GM21447 (cell line): ENCODE measurements at regions not wholly inside any gene's neighbourhood (a gene's known extent, or its start where the extent isn't known, plus 50 kb on each side); places are given as distances from the start of the nearest gene placed in this dataset.
"Not testable (repeated sequence)": the region's sequence is repeated elsewhere in the genome, so short reads cannot be mapped to it uniquely, and the experiment has no call there.

Experiments
- ATAC-seq: cut with Tn5 transposase; IDR thresholded peaks from one replicate; pipeline ENCODE4 v1.9.1; 2021; ENCODE audit not compliant: unreplicated experiment

DNA sequence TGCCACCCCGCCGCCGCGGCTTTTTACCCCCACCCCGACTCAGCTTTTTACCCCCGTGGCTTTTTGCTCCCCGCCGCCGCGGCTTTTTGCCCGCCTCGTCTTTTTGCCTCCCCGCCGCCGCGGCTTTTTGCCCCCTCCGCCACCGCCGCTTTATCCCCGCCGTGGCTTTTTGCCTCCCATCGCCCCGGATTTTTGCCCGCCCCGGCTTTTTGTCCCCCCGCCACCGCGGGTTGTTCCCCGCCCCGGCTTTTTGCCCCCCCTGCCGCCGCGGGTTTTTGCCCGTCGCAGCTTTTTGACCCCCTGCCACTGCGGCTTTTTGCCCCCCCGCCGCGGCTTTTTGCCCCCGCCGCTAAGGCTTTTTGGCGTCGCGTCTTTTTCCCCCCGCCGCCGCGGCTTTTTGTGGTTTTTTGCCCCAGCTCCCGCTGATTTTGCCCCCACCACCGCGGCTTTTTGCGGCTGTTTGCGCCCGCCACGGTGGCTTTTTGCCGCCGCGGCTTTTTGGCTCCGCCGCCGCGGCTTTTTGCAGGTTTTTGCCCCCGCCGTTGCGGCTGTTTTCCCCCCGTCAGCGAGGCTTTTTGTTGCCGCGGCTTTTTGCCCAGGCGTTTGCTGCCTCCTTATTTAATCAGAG is 597.2 kb downstream of the GOLGA6L6 start:
- ATAC-seq, result no peak

DNA sequence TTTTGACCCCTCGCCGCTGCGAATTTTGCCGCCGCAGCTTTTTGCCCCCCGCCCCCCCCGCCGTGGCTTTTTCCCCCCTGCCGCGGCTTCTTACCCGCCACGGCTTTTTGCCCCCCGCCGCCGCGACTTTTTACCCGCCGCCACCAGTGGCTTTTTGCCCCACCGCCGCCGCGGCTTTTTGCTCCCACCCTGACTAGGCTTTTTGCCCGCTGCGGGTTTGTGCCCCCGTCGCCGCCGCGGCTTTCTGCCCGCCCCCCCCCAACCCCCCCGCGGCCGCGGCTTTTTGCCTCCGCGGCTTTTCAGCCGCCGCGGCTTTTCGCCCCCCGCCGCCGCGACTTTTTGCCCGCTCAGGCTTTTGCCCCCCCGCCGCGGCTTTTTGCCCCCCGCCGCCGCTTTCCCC is 598.1 kb downstream of the GOLGA6L6 start:
- no peak for ATAC-seq

DNA sequence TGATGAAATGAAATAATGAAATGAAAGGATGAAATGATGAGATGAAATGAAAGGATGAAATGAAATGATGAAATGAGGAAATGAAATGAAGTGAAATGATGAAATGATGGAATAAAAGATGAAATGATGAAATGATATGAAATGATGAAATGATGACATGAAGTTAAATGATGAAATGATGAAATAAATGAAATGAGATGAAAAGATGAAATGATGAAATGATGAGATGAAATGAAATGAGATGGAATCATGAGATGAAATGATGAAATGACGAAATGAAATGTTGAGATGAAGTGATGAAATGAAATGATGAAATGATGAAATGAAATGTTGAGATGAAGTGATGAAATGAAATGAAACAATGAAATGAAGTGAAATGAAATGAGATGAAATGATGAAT is 638.3 kb downstream of the GOLGA6L6 start:
- not testable (repeated sequence) for ATAC-seq

DNA sequence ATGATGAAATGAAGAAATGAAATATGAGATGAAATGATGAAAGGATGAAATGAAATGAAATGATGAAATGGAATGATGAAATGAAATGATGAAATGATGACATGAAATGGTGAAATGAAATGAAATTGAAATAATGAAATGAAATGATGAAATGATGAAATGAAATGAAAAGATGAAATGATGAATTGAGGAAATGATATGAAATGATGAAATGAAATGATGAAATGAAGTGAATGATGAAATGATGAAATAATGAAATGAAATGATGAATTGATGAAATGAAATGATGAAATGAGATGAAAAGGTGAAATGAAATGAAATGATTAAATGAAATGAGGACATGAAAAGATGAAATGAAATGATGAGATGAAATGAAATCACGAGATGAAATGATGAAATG is 639.2 kb downstream of the GOLGA6L6 start:
- ATAC-seq, result not testable (repeated sequence)

DNA sequence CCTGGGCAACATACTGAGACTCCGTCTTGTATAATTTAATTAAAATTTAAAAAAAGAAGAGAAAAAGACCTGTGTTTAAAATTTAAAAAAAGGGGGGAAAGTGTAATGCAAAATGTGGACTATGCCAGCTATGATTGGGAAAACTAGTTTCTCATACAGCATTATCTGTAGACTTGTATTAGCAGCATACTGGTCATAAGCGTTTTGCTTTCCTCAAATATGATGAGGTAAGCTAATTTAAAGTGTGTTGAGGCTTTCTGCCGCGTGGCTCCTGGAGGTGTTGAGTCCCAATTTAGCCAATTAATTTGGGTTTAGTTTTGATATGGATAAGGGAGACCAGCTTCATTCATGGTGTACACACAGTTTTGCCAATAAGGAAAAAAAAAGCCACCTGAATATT is 640.2 kb downstream of the GOLGA6L6 start:
- ATAC-seq, result not testable (repeated sequence)

DNA sequence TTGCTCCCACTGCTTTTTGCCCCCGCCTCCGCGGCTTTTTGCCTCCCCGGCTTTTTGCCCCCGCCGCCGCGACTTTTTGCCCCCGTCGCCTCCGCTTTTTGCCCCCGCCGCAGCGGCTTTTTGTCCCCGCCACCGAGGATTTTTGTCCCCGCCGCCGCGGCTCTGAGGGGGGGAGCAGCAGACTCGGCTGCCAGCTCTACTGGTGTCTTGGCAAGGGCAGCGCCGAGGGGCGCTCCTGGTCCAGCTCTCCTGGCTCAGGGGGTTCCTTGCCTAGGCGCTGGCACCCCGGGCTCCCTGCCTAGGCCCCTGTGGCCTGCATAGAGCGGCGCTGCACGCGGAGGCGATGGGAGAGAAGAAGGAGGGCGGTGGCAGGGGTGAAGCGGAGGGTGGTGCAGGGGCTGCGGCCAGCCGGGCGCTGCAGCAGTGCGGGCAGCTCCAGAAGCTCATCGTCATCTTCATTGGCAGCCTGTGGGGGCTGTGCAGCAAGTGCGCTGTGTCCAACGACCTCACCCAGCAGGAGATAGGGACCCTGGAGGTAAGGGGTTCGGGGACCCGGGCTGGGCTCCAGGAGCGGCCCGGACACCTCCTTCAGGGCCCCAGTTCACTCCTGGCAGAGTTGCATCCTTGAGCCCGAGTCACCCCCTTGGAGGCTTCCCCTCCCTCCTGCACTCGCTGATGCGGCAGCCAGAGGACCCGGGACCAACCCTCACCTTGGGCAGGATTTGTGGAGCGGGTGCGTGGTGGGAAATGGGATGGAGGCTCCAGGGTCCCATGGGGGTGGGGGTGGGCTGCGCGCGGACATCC is 642.4 kb downstream of the GOLGA6L6 start:
- no peak for ATAC-seq

DNA sequence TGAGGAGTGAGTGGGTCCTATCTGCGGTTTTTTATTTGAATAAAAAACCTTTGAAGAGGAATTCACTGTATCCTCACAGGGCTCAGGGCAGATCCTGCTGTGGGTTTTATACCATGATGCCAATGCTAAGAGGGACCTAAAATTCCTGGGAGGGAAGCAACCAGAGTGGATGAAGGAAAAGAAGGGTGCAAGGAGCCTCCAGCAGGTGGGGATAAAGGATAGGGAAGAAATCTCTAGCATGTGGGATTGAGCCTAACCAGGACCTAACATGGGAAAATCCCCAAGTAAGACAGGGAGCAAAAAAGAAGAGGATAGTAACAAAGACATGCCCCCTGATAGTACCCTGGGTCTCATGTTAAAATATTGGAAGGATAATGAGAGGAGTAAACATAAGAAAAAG is 652.8 kb downstream of the GOLGA6L6 start:
- ATAC-seq, result not testable (repeated sequence)

DNA sequence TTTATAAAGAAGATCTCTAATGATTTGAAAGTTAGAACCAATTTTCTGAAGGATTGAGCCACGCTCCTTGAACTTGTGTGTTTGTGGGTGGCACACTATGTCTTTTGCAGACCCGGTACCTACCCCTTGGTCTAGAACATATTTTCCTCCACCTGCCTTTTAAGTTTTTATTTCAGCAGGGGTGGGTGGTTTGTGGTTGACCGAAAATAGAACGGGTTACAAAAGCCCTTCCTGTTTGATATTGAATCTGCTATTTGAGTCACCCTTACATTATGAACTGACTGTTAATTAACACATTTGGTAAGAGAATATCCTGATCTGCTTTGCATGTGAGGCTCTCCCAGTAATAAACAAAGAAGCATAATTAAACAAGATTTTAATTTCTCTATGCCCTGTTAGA is 697.5 kb downstream of the GOLGA6L6 start:
- not testable (repeated sequence) for ATAC-seq
